ENCODE measurements at regions not wholly inside any gene's neighbourhood (a gene's known extent, or its start where the extent isn't known, plus 50 kb on each side); places are given as distances from the start of the nearest gene placed in this dataset.

DNA sequence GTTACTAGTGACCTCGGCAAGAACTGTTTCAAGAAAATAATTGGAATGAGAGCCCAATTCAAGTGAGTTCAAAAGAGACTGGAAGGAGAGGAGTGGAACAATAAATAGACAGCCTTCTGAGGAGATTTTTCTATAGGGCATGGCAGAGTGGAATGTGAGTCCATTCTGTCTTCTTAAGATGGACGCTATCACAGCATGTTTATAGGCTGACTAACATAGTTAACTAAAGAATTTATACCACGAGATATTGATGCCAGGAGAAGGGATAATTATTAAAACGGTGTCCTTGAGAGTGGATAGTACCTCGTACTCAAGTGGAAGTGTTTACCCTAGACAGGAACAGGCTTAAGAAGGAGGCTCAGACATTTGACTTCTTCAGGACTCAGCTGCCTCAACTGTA lies 143.5 kb upstream of the RBBP8 start:
- TF ChIP-seq, protein P1, sequence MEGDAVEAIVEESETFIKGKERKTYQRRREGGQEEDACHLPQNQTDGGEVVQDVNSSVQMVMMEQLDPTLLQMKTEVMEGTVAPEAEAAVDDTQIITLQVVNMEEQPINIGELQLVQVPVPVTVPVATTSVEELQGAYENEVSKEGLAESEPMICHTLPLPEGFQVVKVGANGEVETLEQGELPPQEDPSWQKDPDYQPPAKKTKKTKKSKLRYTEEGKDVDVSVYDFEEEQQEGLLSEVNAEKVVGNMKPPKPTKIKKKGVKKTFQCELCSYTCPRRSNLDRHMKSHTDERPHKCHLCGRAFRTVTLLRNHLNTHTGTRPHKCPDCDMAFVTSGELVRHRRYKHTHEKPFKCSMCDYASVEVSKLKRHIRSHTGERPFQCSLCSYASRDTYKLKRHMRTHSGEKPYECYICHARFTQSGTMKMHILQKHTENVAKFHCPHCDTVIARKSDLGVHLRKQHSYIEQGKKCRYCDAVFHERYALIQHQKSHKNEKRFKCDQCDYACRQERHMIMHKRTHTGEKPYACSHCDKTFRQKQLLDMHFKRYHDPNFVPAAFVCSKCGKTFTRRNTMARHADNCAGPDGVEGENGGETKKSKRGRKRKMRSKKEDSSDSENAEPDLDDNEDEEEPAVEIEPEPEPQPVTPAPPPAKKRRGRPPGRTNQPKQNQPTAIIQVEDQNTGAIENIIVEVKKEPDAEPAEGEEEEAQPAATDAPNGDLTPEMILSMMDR (conservative IDR thresholded peaks at IDR 0.05; ENCODE audit: low read depth, low read length) = no peak
- no peak for TF ChIP-seq EZH2 (IDR thresholded peaks at IDR 0.05; ENCODE audit: borderline replicate concordance, low read depth, low read length, poor library complexity, severe bottlenecking)
- CTCF ChIA-PET = no interaction called here
- intact Hi-C loops (cut with micrococcal nuclease; ENCODE audit: unreplicated experiment) = loop anchor here (5.0 kb wide), 1 partner anchor 52 kb away; no protein-coding TSS in a partner anchor
- POLR2A ChIA-PET (ENCODE audit: low non-redundant PET) = no interaction called here
- DNase-seq (ENCODE audit: low spot score) = no peak
- Histone ChIP-seq H3K36me3 (ENCODE audit: insufficient read depth, low read length, poor library complexity, severe bottlenecking) (no peaks in the 10 kb centered on the region), H3K4me3 (ENCODE audit: low read depth, low read length, poor library complexity, severe bottlenecking) (no peak overlapping the region), H3K9me3 (ENCODE audit: low read depth, low read length, poor library complexity, severe bottlenecking) (no peaks in the 10 kb centered on the region), H3K4me1 (ENCODE audit: insufficient read depth, low read length, poor library complexity, severe bottlenecking) (no peaks in the 10 kb centered on the region), H3K27ac (ENCODE audit: low read depth, low read length, poor library complexity, severe bottlenecking) (no peak overlapping the region), H3K27me3 (replicated peaks; ENCODE audit: insufficient read depth, low read depth, low read length, poor library complexity) (peaks cover 27% of the 10 kb centered on the region)
- no TSS peak for BruUV-seq (replicated peaks)

DNA sequence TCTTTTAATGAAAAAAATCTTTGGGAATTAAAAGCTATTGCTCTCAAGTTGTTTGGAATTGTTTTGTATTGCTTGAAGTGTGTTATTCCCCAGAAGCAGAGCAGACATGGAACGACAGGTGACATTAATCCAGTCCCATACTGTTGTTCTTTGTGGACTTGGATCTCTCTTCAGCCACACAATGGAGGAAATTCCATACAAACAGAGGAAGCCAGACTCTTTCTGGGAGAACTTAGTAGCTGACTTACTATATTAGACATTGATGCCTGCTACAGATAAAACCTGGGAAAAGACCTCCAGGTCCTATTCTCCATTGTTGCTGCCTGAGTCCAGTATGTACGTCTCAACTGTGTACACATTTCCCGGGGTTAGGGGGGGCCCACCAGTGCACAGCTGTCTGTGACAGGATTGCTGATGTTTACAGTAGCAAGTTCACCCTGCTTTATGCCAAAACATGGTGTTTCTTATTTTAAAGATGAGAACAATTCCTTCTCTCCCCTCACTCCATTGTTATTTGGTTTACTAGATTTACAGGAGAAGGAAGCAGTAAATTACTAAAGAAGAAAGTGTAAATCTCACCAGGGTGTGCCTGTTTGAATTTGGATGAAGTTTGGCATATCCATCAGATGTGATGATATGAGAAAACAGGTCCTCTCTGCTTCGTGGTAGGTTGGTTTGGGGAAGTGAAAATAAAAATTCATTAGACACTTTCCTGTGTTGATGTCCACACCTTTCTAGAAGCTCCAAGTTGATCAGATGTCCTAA lies 142.4 kb upstream of the RBBP8 start:
- no peaks in the 10 kb centered on the region for H3K4me1 ChIP-seq (ENCODE audit: insufficient read depth, low read length, poor library complexity, severe bottlenecking)
- TF ChIP-seq EZH2 (IDR thresholded peaks at IDR 0.05; ENCODE audit: borderline replicate concordance, low read depth, low read length, poor library complexity, severe bottlenecking) = no peak
- TF ChIP-seq, protein P1 (conservative IDR thresholded peaks at IDR 0.05; ENCODE audit: low read depth, low read length) = no peak
- no peaks in the 10 kb centered on the region for H3K9me3 ChIP-seq (ENCODE audit: low read depth, low read length, poor library complexity, severe bottlenecking)
- peaks cover 20% of the 10 kb centered on the region for H3K27me3 ChIP-seq (replicated peaks; ENCODE audit: insufficient read depth, low read depth, low read length, poor library complexity)
- H3K27ac ChIP-seq (ENCODE audit: low read depth, low read length, poor library complexity, severe bottlenecking) = no peak overlapping the region
- ChIA-PET POLR2A (ENCODE audit: low non-redundant PET) (no interaction called here), CTCF (no interaction called here)
- no TSS peak for BruUV-seq (replicated peaks)
- intact Hi-C loops (cut with micrococcal nuclease; ENCODE audit: unreplicated experiment) = no loop called here
- no peak for DNase-seq (ENCODE audit: low spot score)
- H3K4me3 ChIP-seq (ENCODE audit: low read depth, low read length, poor library complexity, severe bottlenecking) = no peak overlapping the region
- H3K36me3 ChIP-seq (ENCODE audit: insufficient read depth, low read length, poor library complexity, severe bottlenecking) = no peaks in the 10 kb centered on the region

DNA sequence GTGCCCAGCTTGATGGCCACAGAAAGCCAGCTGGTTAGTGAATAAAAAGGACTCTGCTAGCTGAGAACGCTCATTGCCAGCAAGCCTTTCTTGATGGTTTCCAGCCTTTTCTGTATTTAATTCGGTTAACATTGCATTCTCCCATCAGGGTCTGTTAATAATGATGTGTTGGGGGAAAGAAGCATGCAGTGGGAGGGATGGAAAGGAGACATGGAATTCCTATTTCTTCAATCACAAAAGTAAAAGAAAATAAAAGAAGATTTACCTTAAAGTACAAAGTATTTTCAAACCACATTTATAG lies 141.9 kb upstream of the RBBP8 start:
- intact Hi-C loops (cut with micrococcal nuclease; ENCODE audit: unreplicated experiment) = no loop called here
- Histone ChIP-seq H3K36me3 (ENCODE audit: insufficient read depth, low read length, poor library complexity, severe bottlenecking) (no peaks in the 10 kb centered on the region), H3K9me3 (ENCODE audit: low read depth, low read length, poor library complexity, severe bottlenecking) (no peaks in the 10 kb centered on the region), H3K4me1 (ENCODE audit: insufficient read depth, low read length, poor library complexity, severe bottlenecking) (no peaks in the 10 kb centered on the region), H3K27ac (ENCODE audit: low read depth, low read length, poor library complexity, severe bottlenecking) (no peak overlapping the region), H3K27me3 (replicated peaks; ENCODE audit: insufficient read depth, low read depth, low read length, poor library complexity) (peaks cover 17% of the 10 kb centered on the region), H3K4me3 (ENCODE audit: low read depth, low read length, poor library complexity, severe bottlenecking) (no peak overlapping the region)
- CTCF ChIA-PET = no interaction called here
- DNase-seq (ENCODE audit: low spot score) = no peak
- TF ChIP-seq, protein P1 (conservative IDR thresholded peaks at IDR 0.05; ENCODE audit: low read depth, low read length) = no peak
- no peak for TF ChIP-seq EZH2 (IDR thresholded peaks at IDR 0.05; ENCODE audit: borderline replicate concordance, low read depth, low read length, poor library complexity, severe bottlenecking)
- POLR2A ChIA-PET (ENCODE audit: low non-redundant PET) = no interaction called here
- BruUV-seq (replicated peaks) = no TSS peak
